ENCODE measurements at regions not wholly inside any gene's neighbourhood (a gene's known extent, or its start where the extent isn't known, plus 50 kb on each side); places are given as distances from the start of the nearest gene placed in this dataset.

- no peak for TF ChIP-seq CTCF (IDR thresholded peaks at IDR 0.05)
- no peak for TF ChIP-seq POLR2A (IDR thresholded peaks at IDR 0.05)
Measured at GRCh38 chr2:45134014-45134413, 124.8 kb upstream of the SIX2 start.

Measured in tibial nerve (tissue), 3 donors.